GM12878 (cell line): ENCODE measurements at regions not wholly inside any gene's neighbourhood (a gene's known extent, or its start where the extent isn't known, plus 50 kb on each side); places are given as distances from the start of the nearest gene placed in this dataset.

Experiments used
- ATAC-seq: fragments of 200-7000 bp; cut with Tn5 transposase; 3 replicates; pipeline ENCODE4 v1.9.1; 2020; ENCODE audit warnings: mild to moderate bottlenecking, moderate library complexity
- BruUV-seq: library from RNA; stranded (reverse); fragments of 400-500 nt; replicated peaks from 2 replicates; lab custom pipeline; 2021; lab: Mats Ljungman, UMichigan
- CTCF ChIA-PET: fragments of 300-600 bp; sonication (Branson Sonifier 250); formaldehyde crosslinking; extraction: SDS; loops from one replicate; lab custom pipeline; 2021; ENCODE audit warnings: inconsistent platforms; lab: Yijun Ruan, JAX
- POLR2A ChIA-PET: fragments of 350-600 bp; formaldehyde crosslinking; extraction: SDS; loops from one replicate; lab custom pipeline; 2021; ENCODE audit warnings: inconsistent platforms; lab: Charles Lee
- RAD21 ChIA-PET: fragments of 300-600 bp; sonication (Branson Sonifier 250); formaldehyde crosslinking; loops from one replicate; lab custom pipeline; 2023; ENCODE audit warnings: antibody characterized with exemption; ENCODE audit not compliant: unreplicated experiment; lab: Charles Lee
- SMC1A ChIA-PET: fragments of 300-600 bp; sonication (Branson Sonifier 250); formaldehyde crosslinking; loops from one replicate; lab custom pipeline; 2023; ENCODE audit not compliant: unreplicated experiment, uncharacterized antibody; lab: Charles Lee
- DNase-seq: peaks from one replicate; pipeline ENCODE4 v3.0.0-alpha.2; 2011; ENCODE audit warnings: low read depth, low spot score
- FAIRE-seq: peaks from 3 replicates; lab custom pipeline; 2011; peaks lifted over from hg19 to GRCh38; lab: Jason Lieb, UNC
- H2AFZ ChIP-seq: 2 replicates; pipeline ENCODE4 v1.6.0; 2011; ENCODE audit warnings: low read depth, low read length, control low read depth; ENCODE audit not compliant: control insufficient read depth
- H3K27ac ChIP-seq: 2 replicates; pipeline ENCODE4 v1.5.1; 2011; ENCODE audit warnings: control low read depth; ENCODE audit not compliant: control insufficient read depth, insufficient read depth
- H3K27me3 ChIP-seq, 2 experiments: replicated peaks in 1 of 2; 2 replicates each; pipeline versions ENCODE4 v1.6.0 to v1.6.1; 2011; ENCODE audit warnings: low read length in 1 of 2; ENCODE audit not compliant: control insufficient read depth in 2 of 2, insufficient read depth in 2 of 2
- H3K36me3 ChIP-seq, 2 experiments: 2 replicates each; pipeline ENCODE4 v1.5.1; 2011; ENCODE audit warnings: low read length in 1 of 2; ENCODE audit not compliant: control insufficient read depth in 2 of 2, insufficient read depth in 2 of 2
- H3K4me1 ChIP-seq: 2 replicates; pipeline ENCODE4 v1.6.1; 2011; ENCODE audit warnings: mild to moderate bottlenecking, low read length, moderate library complexity, mixed read lengths; ENCODE audit not compliant: control insufficient read depth, insufficient read depth
- H3K4me2 ChIP-seq: 2 replicates; pipeline ENCODE4 v1.6.0; 2011; ENCODE audit warnings: control low read depth; ENCODE audit not compliant: control insufficient read depth, insufficient read depth
- H3K4me3 ChIP-seq: fragments of 200-600 bp; sonication (generic); 2 replicates; pipeline ENCODE4 v1.5.1; 2016
- H3K79me2 ChIP-seq: 2 replicates; pipeline ENCODE4 v1.6.0; 2011; ENCODE audit warnings: low read length; ENCODE audit not compliant: control insufficient read depth, insufficient read depth
- H3K9ac ChIP-seq: 2 replicates; pipeline ENCODE4 v1.8.0; 2011; ENCODE audit warnings: low read length, control low read depth, mixed read lengths; ENCODE audit not compliant: control insufficient read depth, insufficient read depth
- H3K9me3 ChIP-seq: replicated peaks from 3 replicates; pipeline ENCODE4 v1.5.1; 2011; ENCODE audit warnings: mild to moderate bottlenecking, low read length; ENCODE audit not compliant: control insufficient read depth, insufficient read depth
- H4K20me1 ChIP-seq: 2 replicates; pipeline ENCODE4 v1.6.0; 2011; ENCODE audit not compliant: control insufficient read depth, insufficient read depth
- BMI1 ChIP-seq: fragments of 450-650 bp; IDR thresholded peaks from 2 replicates; pipeline ENCODE4 v1.6.1; 2016; ENCODE audit warnings: mild to moderate bottlenecking, moderate library complexity, borderline replicate concordance
- CBFB ChIP-seq: IDR thresholded peaks from 2 replicates; pipeline ENCODE4 v1.6.1; 2016; ENCODE audit warnings: antibody characterized with exemption, low read depth
- CREB1 ChIP-seq: IDR thresholded peaks from 2 replicates; pipeline ENCODE4 v1.6.1; 2012; ENCODE audit warnings: low read depth, mild to moderate bottlenecking, inconsistent platforms
- GABPA ChIP-seq: IDR thresholded peaks from 2 replicates; pipeline ENCODE4 v1.6.1; 2014; ENCODE audit warnings: antibody characterized with exemption, low read depth, mild to moderate bottlenecking, inconsistent platforms
- HDAC2 ChIP-seq: fragments of 200-600 bp; sonication (generic); IDR thresholded peaks from 2 replicates; pipeline ENCODE4 v1.6.1; 2017
- HDAC6 ChIP-seq: fragments of 200-600 bp; sonication (generic); IDR thresholded peaks from one replicate; pipeline ENCODE4 v1.8.0; 2017; ENCODE audit warnings: antibody characterized with exemption; ENCODE audit not compliant: unreplicated experiment
- MXI1 ChIP-seq: fragments of 150-350 bp; IDR thresholded peaks from 2 replicates; pipeline ENCODE4 v1.6.1; 2011; ENCODE audit warnings: low read depth, mild to moderate bottlenecking, inconsistent platforms, low read length, improper control_type of control experiment
- NFYA ChIP-seq: IDR thresholded peaks from 2 replicates; pipeline ENCODE4 v1.6.1; 2011; ENCODE audit warnings: low read depth, mild to moderate bottlenecking, low read length, improper control_type of control experiment, borderline replicate concordance
- POLR2AphosphoS2 ChIP-seq: IDR thresholded peaks from 2 replicates; pipeline ENCODE4 v1.6.1; 2011; ENCODE audit warnings: low read depth, mild to moderate bottlenecking, low read length, improper control_type of control experiment, moderate library complexity
- RBBP5 ChIP-seq: fragments of 200-600 bp; sonication (generic); conservative IDR thresholded peaks from 2 replicates; pipeline ENCODE4 v1.6.1; 2016
- SPI1 ChIP-seq: IDR thresholded peaks from 2 replicates; pipeline ENCODE4 v1.6.1; 2011; ENCODE audit warnings: low read depth, mild to moderate bottlenecking, low read length, moderate library complexity, borderline replicate concordance; ENCODE audit not compliant: insufficient read depth
- ZNF274 ChIP-seq: IDR thresholded peaks from one replicate; pipeline ENCODE4 v1.8.0; 2011; ENCODE audit not compliant: insufficient read length, insufficient read depth
- WGBS: methylation state at CpG from one replicate; pipeline ENCODE4 v1.1.6; 2016; ENCODE audit warnings: low lambda C conversion rate; ENCODE audit not compliant: insufficient replicate concordance, insufficient coverage; ENCODE audit errors: missing lambda C conversion rate; 5-methylcytosine and 5-hydroxymethylcytosine counted together
- in situ Hi-C: fragments of 300-500 bp; cut with MboI; formaldehyde crosslinking; loops from 9 replicates; pipeline ENCODE4 v1.14.3; 2018; ENCODE audit warnings: mixed read lengths
- intact Hi-C: fragments of 100-400 bp; cut with micrococcal nuclease; formaldehyde crosslinking; loops from one replicate; pipeline ENCODE4 v1.14.2; 2022; ENCODE audit not compliant: unreplicated experiment
- TF ChIP-seq, protein P1 (sequence below): IDR thresholded peaks from 2 replicates; pipeline ENCODE4 v1.6.1; 2011; ENCODE audit warnings: borderline replicate concordance, low read depth, mild to moderate bottlenecking, moderate library complexity, mixed read lengths, low read length; ENCODE audit not compliant: insufficient read depth; ENCODE audit errors: extremely low read length
- TF ChIP-seq, protein P2 (sequence below): IDR thresholded peaks from 2 replicates; pipeline ENCODE4 v1.6.1; 2011; ENCODE audit warnings: low read depth, mild to moderate bottlenecking, low read length, moderate library complexity, borderline replicate concordance; ENCODE audit errors: extremely low read depth
- TF ChIP-seq, protein P3 (sequence below): IDR thresholded peaks from 2 replicates; pipeline ENCODE4 v1.6.1; 2012; ENCODE audit warnings: low read length, inconsistent platforms

DNA sequence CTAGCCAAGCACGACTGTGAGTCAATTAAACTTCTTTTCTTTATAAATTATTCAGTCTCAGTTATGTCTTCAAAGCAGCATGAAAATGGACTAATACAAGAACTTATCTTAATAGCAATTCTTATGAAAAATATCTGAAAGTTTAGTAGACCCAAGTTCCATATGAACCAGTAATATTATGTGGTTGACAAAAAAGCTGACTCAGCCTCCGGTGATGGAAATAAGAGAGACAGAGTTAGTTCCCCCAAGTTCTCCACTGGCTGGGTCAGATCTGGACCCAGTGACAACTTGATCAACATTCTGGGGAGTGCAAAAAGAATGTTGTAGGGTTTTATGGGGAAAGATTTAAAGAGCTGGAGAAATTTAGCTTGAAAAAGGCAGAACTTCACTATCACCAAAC lies 72.5 kb upstream of the DNAH14 start:
- TF ChIP-seq BMI1 = no peak
- TF ChIP-seq, all 136 proteins: peak for 0
- ChIA-PET SMC1A (interaction anchor here (0.6 to 10.1 kb wide), 14 partner anchors 17 to 344 kb away, joined by 3 to 202 read pairs (median 6); no protein-coding TSS in a partner anchor), POLR2A (no interaction called here), CTCF (interaction anchor here (0.9 to 9.0 kb wide), 8 partner anchors 17 to 344 kb away, joined by 3 to 208 read pairs (median 6); no protein-coding TSS in a partner anchor), RAD21 (interaction anchor here (0.7 to 9.9 kb wide), 4 partner anchors 68 to 344 kb away, joined by 3 to 159 read pairs (median 90); no protein-coding TSS in a partner anchor)
- WGBS = 71% methylated on average over 2 of the region's 2 CpGs
- BruUV-seq = no TSS peak
- Histone ChIP-seq H2AFZ (no peak overlapping the region), H3K4me2 (no peak overlapping the region), H3K27me3 (no peaks in the 10 kb centered on the region; a peak in 1 of 4 replicates), H3K79me2 (no peaks in the 10 kb centered on the region), H3K9ac (no peak overlapping the region), H4K20me1 (no peaks in the 10 kb centered on the region), H3K9me3 (no peaks in the 10 kb centered on the region; the same call in 2 of the 3 replicates), H3K4me1 (no peaks in the 10 kb centered on the region), H3K4me3 (no peak overlapping the region), H3K27ac (no peak overlapping the region), H3K36me3 (no peaks in the 10 kb centered on the region)
- intact Hi-C loops (no loop called here), in situ Hi-C loops (no loop called here)
- DNase-seq = no peak
- no peak for FAIRE-seq
- no peak for ATAC-seq

DNA sequence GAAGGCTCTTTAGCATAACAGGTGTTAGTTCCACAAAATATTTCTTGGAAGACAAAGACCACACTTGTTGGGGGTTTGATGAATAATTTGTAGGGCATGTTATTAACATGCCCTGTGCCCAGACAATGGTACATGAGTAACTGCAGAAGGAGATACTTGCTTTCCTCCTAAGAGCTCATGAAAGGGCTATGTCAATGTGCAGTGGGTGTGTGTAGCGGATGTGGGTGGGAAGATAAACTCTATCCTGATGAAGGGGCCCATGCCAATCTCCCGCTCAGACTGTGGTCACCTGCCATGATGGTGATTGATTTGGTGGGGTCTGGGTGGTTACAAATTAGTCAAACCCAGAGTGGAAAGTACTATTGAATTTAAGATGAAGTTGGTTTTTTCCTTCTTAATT lies 69.8 kb upstream of the DNAH14 start:
- in situ Hi-C loops = no loop called here
- Histone ChIP-seq H3K27me3 (no peaks in the 10 kb centered on the region; a peak in 1 of 4 replicates), H3K9ac (no peak overlapping the region), H3K4me1 (no peaks in the 10 kb centered on the region), H3K4me2 (no peak overlapping the region), H2AFZ (no peak overlapping the region), H3K36me3 (no peaks in the 10 kb centered on the region), H3K79me2 (no peaks in the 10 kb centered on the region), H3K9me3 (no peaks in the 10 kb centered on the region; the same call in 2 of the 3 replicates), H4K20me1 (no peaks in the 10 kb centered on the region), H3K4me3 (no peak overlapping the region), H3K27ac (no peak overlapping the region)
- SMC1A ChIA-PET = interaction anchor here (1.0 to 2.8 kb wide), 2 partner anchors 19 to 63 kb away, joined by 6 to 7 read pairs; no protein-coding TSS in a partner anchor
- FAIRE-seq = no peak
- POLR2A ChIA-PET = no interaction called here
- RAD21 ChIA-PET = interaction anchor here (1.8 kb wide), 1 partner anchor 63 kb away, joined by 4 read pairs; no protein-coding TSS in a partner anchor
- peak; percentile 40 for ATAC-seq
- DNase-seq = no peak
- no TSS peak for BruUV-seq
- intact Hi-C loops = no loop called here
- CTCF ChIA-PET = interaction anchor here (1.4 kb wide), 1 partner anchor 35 kb away, joined by 4 read pairs; no protein-coding TSS in a partner anchor
- TF ChIP-seq MXI1 (no peak), POLR2AphosphoS2 (no peak), HDAC6 (no peak), GABPA (no peak), ZNF274 (no peak), RBBP5 (no peak), HDAC2 (no peak), CREB1 (no peak), CBFB (no peak), NFYA (no peak), SPI1 (no peak)
- TF ChIP-seq, protein P1, sequence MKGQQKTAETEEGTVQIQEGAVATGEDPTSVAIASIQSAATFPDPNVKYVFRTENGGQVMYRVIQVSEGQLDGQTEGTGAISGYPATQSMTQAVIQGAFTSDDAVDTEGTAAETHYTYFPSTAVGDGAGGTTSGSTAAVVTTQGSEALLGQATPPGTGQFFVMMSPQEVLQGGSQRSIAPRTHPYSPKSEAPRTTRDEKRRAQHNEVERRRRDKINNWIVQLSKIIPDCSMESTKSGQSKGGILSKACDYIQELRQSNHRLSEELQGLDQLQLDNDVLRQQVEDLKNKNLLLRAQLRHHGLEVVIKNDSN = no peak
- TF ChIP-seq, protein P2, sequence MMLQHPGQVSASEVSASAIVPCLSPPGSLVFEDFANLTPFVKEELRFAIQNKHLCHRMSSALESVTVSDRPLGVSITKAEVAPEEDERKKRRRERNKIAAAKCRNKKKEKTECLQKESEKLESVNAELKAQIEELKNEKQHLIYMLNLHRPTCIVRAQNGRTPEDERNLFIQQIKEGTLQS = no peak
- TF ChIP-seq, protein P3, sequence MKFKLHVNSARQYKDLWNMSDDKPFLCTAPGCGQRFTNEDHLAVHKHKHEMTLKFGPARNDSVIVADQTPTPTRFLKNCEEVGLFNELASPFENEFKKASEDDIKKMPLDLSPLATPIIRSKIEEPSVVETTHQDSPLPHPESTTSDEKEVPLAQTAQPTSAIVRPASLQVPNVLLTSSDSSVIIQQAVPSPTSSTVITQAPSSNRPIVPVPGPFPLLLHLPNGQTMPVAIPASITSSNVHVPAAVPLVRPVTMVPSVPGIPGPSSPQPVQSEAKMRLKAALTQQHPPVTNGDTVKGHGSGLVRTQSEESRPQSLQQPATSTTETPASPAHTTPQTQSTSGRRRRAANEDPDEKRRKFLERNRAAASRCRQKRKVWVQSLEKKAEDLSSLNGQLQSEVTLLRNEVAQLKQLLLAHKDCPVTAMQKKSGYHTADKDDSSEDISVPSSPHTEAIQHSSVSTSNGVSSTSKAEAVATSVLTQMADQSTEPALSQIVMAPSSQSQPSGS = no peak
- WGBS = 68% methylated on average over 2 of the region's 2 CpGs
